K562 (cell line): ENCODE measurements at regions not wholly inside any gene's neighbourhood (a gene's known extent, or its start where the extent isn't known, plus 50 kb on each side); places are given as distances from the start of the nearest gene placed in this dataset.

Source experiments
- ATAC-seq: fragments of 200-7000 bp; cut with Tn5 transposase; 3 replicates; pipeline ENCODE4 v1.9.1; 2020; ENCODE audit warnings: moderate library complexity
- BruUV-seq: library from RNA; stranded (reverse); fragments of 400-500 nt; replicated peaks from 2 replicates; lab custom pipeline; 2021; lab: Mats Ljungman, UMichigan
- CTCF ChIA-PET: fragments of 300-600 bp; formaldehyde crosslinking; extraction: SDS; loops from one replicate; lab custom pipeline; 2021; ENCODE audit warnings: low intra/inter-chr PET ratio; lab: Yijun Ruan, JAX
- POLR2A ChIA-PET: fragments of 300-600, 350-650 bp; sonication (Branson Sonifier 250); formaldehyde crosslinking; extraction: SDS; loops from one replicate; lab custom pipeline; 2021; ENCODE audit warnings: antibody characterized with exemption, inconsistent platforms; lab: Yijun Ruan, JAX
- DNase-seq, 4 experiments: peaks; one replicate each; pipeline versions ENCODE4 v3.0.0 to v3.0.0-alpha.2; 2011 to 2018; ENCODE audit warnings: low spot score in 3 of 4, mixed read lengths in 3 of 4; ENCODE audit errors: extremely low read depth in 1 of 4
- FAIRE-seq: peaks from 2 replicates; lab custom pipeline; 2011; peaks lifted over from hg19 to GRCh38; lab: Jason Lieb, UNC
- H2AFZ ChIP-seq: 2 replicates; pipeline ENCODE4 v1.6.0; 2011; ENCODE audit warnings: low read depth, low read length, control low read depth, inconsistent platforms
- H3K27ac ChIP-seq: fragments of 200-600 bp; 3 replicates; pipeline ENCODE4 v1.8.0; 2011; ENCODE audit warnings: low read depth, mild to moderate bottlenecking, control low read depth, inconsistent platforms, low read length, moderate library complexity, mixed read lengths; ENCODE audit errors: extremely low read depth
- H3K27me3 ChIP-seq, 2 experiments: fragments of 300-600 bp in 1 of 2; 2 replicates in 1 of 2; 3 replicates in 1 of 2; pipeline versions ENCODE4 v1.6.0 to v1.8.0; 2011; ENCODE audit warnings: inconsistent platforms in 2 of 2, low read length in 2 of 2, mild to moderate bottlenecking in 1 of 2, mixed read lengths in 1 of 2, moderate library complexity in 1 of 2; ENCODE audit not compliant: control insufficient read depth in 2 of 2, insufficient read depth in 2 of 2
- H3K36me3 ChIP-seq: fragments of 300-600 bp; 3 replicates; pipeline ENCODE4 v1.8.0; 2011; ENCODE audit warnings: mild to moderate bottlenecking, low read length, inconsistent platforms; ENCODE audit not compliant: control insufficient read depth, insufficient read depth
- H3K4me1 ChIP-seq, 2 experiments: fragments of 200-600 bp in 1 of 2; replicated peaks in 1 of 2; 2 replicates in 1 of 2; 3 replicates in 1 of 2; pipeline versions ENCODE4 v1.5.1 to v1.8.0; 2011; ENCODE audit warnings: inconsistent platforms in 2 of 2, low read length in 2 of 2, mild to moderate bottlenecking in 1 of 2, mixed read lengths in 1 of 2, moderate library complexity in 1 of 2; ENCODE audit not compliant: control insufficient read depth in 2 of 2, insufficient read depth in 2 of 2
- H3K4me2 ChIP-seq: 2 replicates; pipeline ENCODE4 v1.6.1; 2011; ENCODE audit warnings: low read length, control low read depth, inconsistent platforms, mixed read lengths; ENCODE audit not compliant: insufficient read depth
- H3K4me3 ChIP-seq: fragments of 200-600 bp; sonication (generic), shearing (Covaris generic); 2 replicates; pipeline ENCODE4 v1.5.1; 2016; ENCODE audit warnings: control low read depth, inconsistent platforms
- H3K79me2 ChIP-seq: fragments of 200-600 bp; 3 replicates; pipeline ENCODE4 v1.8.0; 2011; ENCODE audit warnings: low read length, inconsistent platforms; ENCODE audit not compliant: control insufficient read depth, insufficient read depth
- H3K9ac ChIP-seq, 2 experiments: 2 replicates each; pipeline versions ENCODE4 v1.6.0 to v1.6.1; 2011; ENCODE audit warnings: low read depth in 2 of 2, low read length in 2 of 2, control low read depth in 1 of 2, inconsistent platforms in 1 of 2, mild to moderate bottlenecking in 1 of 2, mixed read lengths in 1 of 2; ENCODE audit not compliant: insufficient read depth in 1 of 2
- H3K9me1 ChIP-seq: one replicate; pipeline ENCODE4 v1.6.0; 2011; ENCODE audit warnings: inconsistent platforms, mild to moderate bottlenecking, low read length, moderate library complexity; ENCODE audit not compliant: control insufficient read depth, insufficient read depth
- H3K9me3 ChIP-seq: replicated peaks from 2 replicates; pipeline ENCODE4 v1.5.1; 2011; ENCODE audit warnings: low read depth, low read length, inconsistent platforms; ENCODE audit not compliant: control insufficient read depth, insufficient read depth
- H4K20me1 ChIP-seq: replicated peaks from 2 replicates; pipeline ENCODE4 v1.6.1; 2011; ENCODE audit warnings: low read length, inconsistent platforms, mixed read lengths; ENCODE audit not compliant: control insufficient read depth, insufficient read depth
- CHD1 ChIP-seq: fragments of 200-600 bp; sonication (generic); IDR thresholded peaks from one replicate; pipeline ENCODE4 v1.6.1; 2012; ENCODE audit warnings: mild to moderate bottlenecking, moderate library complexity, low read length, inconsistent platforms
- FOXM1 ChIP-seq, 2 experiments: fragments of 450-650 bp in 1 of 2; sonication (generic) in 1 of 2; formaldehyde crosslinking in 1 of 2; IDR thresholded peaks; 2 replicates each; pipeline versions ENCODE4 v1.6.1 to v1.9.0; 2017 to 2022; ENCODE audit warnings: low read depth in 2 of 2, mild to moderate bottlenecking in 2 of 2, missing genetic modification reagents in 1 of 2, moderate library complexity in 1 of 2
- HDAC1 ChIP-seq, 2 experiments: fragments of 450-650 bp; IDR thresholded peaks; 2 replicates each; pipeline ENCODE4 v1.6.1; 2016 to 2017; ENCODE audit warnings: inconsistent platforms in 1 of 2, mild to moderate bottlenecking in 1 of 2, moderate library complexity in 1 of 2
- RUNX1 ChIP-seq: sonication (generic); IDR thresholded peaks from 2 replicates; pipeline ENCODE4 v1.6.1; 2016; ENCODE audit warnings: antibody characterized with exemption, low read depth
- WGBS: fragments of 100-300 bp; shearing (Covaris generic); methylation state at CpG from one replicate; pipeline ENCODE4 v1.1.6; 2016; ENCODE audit warnings: low coverage, mixed read lengths; ENCODE audit not compliant: insufficient coverage; ENCODE audit errors: missing lambda C conversion rate; 5-methylcytosine and 5-hydroxymethylcytosine counted together
- in situ Hi-C: fragments of 300-500 bp; cut with MboI; formaldehyde crosslinking; loops from 4 replicates; pipeline ENCODE4 v1.15.0; 2018; ENCODE audit warnings: inconsistent platforms, mixed read lengths
- intact Hi-C: fragments of 100-400 bp; cut with micrococcal nuclease; formaldehyde crosslinking; loops from 2 replicates; pipeline ENCODE4 v1.14.2; 2022
- TF ChIP-seq, protein P1 (sequence below): fragments of 250-450 bp; sonication (Bioruptor Pico); IDR thresholded peaks from 2 replicates; pipeline ENCODE4 v1.9.0; 2021; ENCODE audit warnings: mild to moderate bottlenecking, inconsistent platforms
- TF ChIP-seq, protein P2 (sequence below): sonication (generic); formaldehyde crosslinking; IDR thresholded peaks from 2 replicates; pipeline ENCODE4 v1.8.0; 2023; ENCODE audit warnings: mild to moderate bottlenecking, missing genetic modification reagents
- TF ChIP-seq, protein P3 (sequence below), 3 experiments: IDR thresholded peaks in 2 of 3; conservative IDR thresholded peaks in 1 of 3; 2 replicates each; pipeline ENCODE4 v1.5.1; 2011 to 2012; ENCODE audit warnings: low read length in 3 of 3, mild to moderate bottlenecking in 3 of 3, control low read depth in 2 of 3, improper control_type of control experiment in 1 of 3, inconsistent platforms in 1 of 3, low read depth in 1 of 3, mixed read lengths in 1 of 3, moderate library complexity in 1 of 3; ENCODE audit not compliant: insufficient read depth in 2 of 3

DNA sequence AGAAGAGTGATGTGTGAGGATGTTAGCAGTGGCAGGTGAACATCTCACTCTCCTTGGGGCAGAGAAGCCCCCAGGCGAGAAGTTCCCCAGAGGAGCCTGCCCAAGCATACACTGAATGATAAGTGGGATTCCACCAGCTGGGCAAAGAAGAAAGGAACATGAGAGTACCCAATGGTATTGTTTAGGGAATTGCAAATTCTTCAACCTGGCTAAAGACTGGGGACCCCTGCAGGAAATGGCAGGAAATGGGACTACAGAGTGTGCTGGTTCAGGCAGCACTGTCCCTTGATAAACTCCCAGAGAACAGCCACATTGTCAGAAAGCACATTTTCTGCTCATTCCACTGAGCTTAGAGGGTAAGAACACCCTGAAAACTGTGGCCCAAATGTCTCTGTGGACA, 121.3 kb downstream of the RPS29 start:
- Histone ChIP-seq H3K4me2 (no peak overlapping the region), H3K9me3 (no peaks in the 10 kb centered on the region), H3K36me3 (no peaks in the 10 kb centered on the region), H4K20me1 (no peaks in the 10 kb centered on the region), H3K79me2 (no peaks in the 10 kb centered on the region)
- DNase-seq: peak in 2 of 4 experiments; percentile 8 to 16
- FAIRE-seq: no peak
- TF ChIP-seq HDAC1 (IDR thresholded peaks at IDR 0.05): no peak
- TF ChIP-seq, protein P1, sequence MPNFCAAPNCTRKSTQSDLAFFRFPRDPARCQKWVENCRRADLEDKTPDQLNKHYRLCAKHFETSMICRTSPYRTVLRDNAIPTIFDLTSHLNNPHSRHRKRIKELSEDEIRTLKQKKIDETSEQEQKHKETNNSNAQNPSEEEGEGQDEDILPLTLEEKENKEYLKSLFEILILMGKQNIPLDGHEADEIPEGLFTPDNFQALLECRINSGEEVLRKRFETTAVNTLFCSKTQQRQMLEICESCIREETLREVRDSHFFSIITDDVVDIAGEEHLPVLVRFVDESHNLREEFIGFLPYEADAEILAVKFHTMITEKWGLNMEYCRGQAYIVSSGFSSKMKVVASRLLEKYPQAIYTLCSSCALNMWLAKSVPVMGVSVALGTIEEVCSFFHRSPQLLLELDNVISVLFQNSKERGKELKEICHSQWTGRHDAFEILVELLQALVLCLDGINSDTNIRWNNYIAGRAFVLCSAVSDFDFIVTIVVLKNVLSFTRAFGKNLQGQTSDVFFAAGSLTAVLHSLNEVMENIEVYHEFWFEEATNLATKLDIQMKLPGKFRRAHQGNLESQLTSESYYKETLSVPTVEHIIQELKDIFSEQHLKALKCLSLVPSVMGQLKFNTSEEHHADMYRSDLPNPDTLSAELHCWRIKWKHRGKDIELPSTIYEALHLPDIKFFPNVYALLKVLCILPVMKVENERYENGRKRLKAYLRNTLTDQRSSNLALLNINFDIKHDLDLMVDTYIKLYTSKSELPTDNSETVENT (CRISPR knock-in tag): no peak
- TF ChIP-seq CHD1: no peak
- TF ChIP-seq, protein P2, sequence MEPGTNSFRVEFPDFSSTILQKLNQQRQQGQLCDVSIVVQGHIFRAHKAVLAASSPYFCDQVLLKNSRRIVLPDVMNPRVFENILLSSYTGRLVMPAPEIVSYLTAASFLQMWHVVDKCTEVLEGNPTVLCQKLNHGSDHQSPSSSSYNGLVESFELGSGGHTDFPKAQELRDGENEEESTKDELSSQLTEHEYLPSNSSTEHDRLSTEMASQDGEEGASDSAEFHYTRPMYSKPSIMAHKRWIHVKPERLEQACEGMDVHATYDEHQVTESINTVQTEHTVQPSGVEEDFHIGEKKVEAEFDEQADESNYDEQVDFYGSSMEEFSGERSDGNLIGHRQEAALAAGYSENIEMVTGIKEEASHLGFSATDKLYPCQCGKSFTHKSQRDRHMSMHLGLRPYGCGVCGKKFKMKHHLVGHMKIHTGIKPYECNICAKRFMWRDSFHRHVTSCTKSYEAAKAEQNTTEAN (CRISPR knock-in tag): no peak
- no peak for TF ChIP-seq FOXM1 (IDR thresholded peaks at IDR 0.05; ENCODE audit: low read depth)
- no peak for TF ChIP-seq FOXM1 (CRISPR knock-in tag; IDR thresholded peaks at IDR 0.05; ENCODE audit: low read depth)
- no peak for TF ChIP-seq RUNX1
- TF ChIP-seq, protein P3, sequence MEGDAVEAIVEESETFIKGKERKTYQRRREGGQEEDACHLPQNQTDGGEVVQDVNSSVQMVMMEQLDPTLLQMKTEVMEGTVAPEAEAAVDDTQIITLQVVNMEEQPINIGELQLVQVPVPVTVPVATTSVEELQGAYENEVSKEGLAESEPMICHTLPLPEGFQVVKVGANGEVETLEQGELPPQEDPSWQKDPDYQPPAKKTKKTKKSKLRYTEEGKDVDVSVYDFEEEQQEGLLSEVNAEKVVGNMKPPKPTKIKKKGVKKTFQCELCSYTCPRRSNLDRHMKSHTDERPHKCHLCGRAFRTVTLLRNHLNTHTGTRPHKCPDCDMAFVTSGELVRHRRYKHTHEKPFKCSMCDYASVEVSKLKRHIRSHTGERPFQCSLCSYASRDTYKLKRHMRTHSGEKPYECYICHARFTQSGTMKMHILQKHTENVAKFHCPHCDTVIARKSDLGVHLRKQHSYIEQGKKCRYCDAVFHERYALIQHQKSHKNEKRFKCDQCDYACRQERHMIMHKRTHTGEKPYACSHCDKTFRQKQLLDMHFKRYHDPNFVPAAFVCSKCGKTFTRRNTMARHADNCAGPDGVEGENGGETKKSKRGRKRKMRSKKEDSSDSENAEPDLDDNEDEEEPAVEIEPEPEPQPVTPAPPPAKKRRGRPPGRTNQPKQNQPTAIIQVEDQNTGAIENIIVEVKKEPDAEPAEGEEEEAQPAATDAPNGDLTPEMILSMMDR (IDR thresholded peaks at IDR 0.05 in 2 of 3, conservative IDR thresholded peaks at IDR 0.05 in 1 of 3; ENCODE audit: insufficient read depth in 2 of 3, low read depth in 1 of 3, low read length in 3 of 3): peak; percentile 15 to 29 (median 27); a peak in 3 of 6 replicates
- TF ChIP-seq, all 486 proteins: peak for 1
- H3K9me1 ChIP-seq: no peaks in the 10 kb centered on the region
- in situ Hi-C loops (no loop called here), intact Hi-C loops (loop anchor here (10.0 kb wide), 2 partner anchors 90 to 160 kb away; partner anchors contain the start of genes MGAT2 and RPL36AL)
- WGBS: 0% methylated on average over 1 of the region's 1 CpG
- H3K4me3 ChIP-seq: no peak overlapping the region
- ChIA-PET CTCF (no interaction called here), POLR2A (no interaction called here)
- H3K4me1 ChIP-seq: no peaks in the 10 kb centered on the region
- H3K27me3 ChIP-seq: no peaks in the 10 kb centered on the region
- H3K9ac ChIP-seq: no peak overlapping the region
- peak; percentile 84 for ATAC-seq
- no peak overlapping the region for H2AFZ ChIP-seq
- H3K27ac ChIP-seq: no peak overlapping the region
- no TSS peak for BruUV-seq
